BLaER1 treated with 17β-estradiol and CSF1 and Interleukin-3, amounts not matched to agents 10 nM and 100 nM (cell line): ENCODE measurements at regions not wholly inside any gene's neighbourhood (a gene's known extent, or its start where the extent isn't known, plus 50 kb on each side); places are given as distances from the start of the nearest gene placed in this dataset.

Source experiments
- H3K27ac ChIP-seq, 11 experiments: shearing (Covaris generic); formaldehyde crosslinking; 2 replicates each; pipeline ENCODE4 v1.8.1; 2022
- H3K27me3 ChIP-seq, 11 experiments: shearing (Covaris generic); formaldehyde crosslinking; 2 replicates each; pipeline ENCODE4 v1.8.1; 2022
- H3K36me3 ChIP-seq, 11 experiments: shearing (Covaris generic); formaldehyde crosslinking; 2 replicates each; pipeline ENCODE4 v1.8.1; 2022
- H3K4me1 ChIP-seq, 10 experiments: shearing (Covaris generic); formaldehyde crosslinking; 2 replicates each; pipeline ENCODE4 v1.8.1; 2022
- H3K4me2 ChIP-seq, 11 experiments: shearing (Covaris generic); formaldehyde crosslinking; 2 replicates each; pipeline ENCODE4 v1.8.1; 2022
- H3K4me3 ChIP-seq, 10 experiments: shearing (Covaris generic); formaldehyde crosslinking; 2 replicates each; pipeline ENCODE4 v1.8.1; 2022
- H3K9ac ChIP-seq, 11 experiments: shearing (Covaris generic); formaldehyde crosslinking; 2 replicates each; pipeline ENCODE4 v1.8.1; 2022
- H3K9me3 ChIP-seq, 11 experiments: shearing (Covaris generic); formaldehyde crosslinking; replicated peaks in 1 of 11; 2 replicates each; pipeline ENCODE4 v1.8.1; 2022
- H4K20me1 ChIP-seq, 11 experiments: shearing (Covaris generic); formaldehyde crosslinking; 2 replicates each; pipeline ENCODE4 v1.8.1; 2022
- Cebpa-rat ChIP-seq, 11 experiments: shearing (Covaris generic); IDR thresholded peaks; 2 replicates each; pipeline ENCODE4 v1.8.1; 2022

DNA sequence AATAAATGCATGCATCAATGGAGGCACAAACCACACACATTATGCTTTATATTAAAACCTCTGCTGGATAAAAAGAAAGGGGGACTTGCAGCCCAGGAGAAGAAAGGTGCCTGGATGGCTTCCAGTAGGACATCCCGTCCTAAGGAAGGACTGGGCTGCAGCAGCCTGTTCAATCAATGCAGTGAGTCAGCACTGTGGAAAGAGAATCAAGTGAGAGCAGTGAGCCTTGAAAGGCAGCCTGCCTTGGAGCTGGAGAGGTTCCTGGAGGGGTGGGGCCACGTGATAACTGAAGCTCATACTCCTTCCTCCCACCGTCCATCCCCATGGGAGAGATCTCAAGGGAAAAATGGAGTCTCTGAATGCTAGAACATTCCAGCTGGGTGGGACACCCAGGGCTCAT, 501.2 kb downstream of the ADRA2A start:
- Histone ChIP-seq H3K27me3 (no peaks in the 10 kb centered on the region), H3K36me3 (no peaks in the 10 kb centered on the region), H3K4me3 (no peak overlapping the region), H3K9ac (no peak overlapping the region), H3K27ac (no peak overlapping the region), H3K4me1 (peaks cover 0 to 17% (median 12%) of the 10 kb centered on the region in 10 experiments; a peak in 15 of 20 replicates), H3K4me2 (peak overlapping the region in 10 of 11 experiments; percentile 4 to 67 (median 48); a peak in 19 of 22 replicates), H3K9me3 (peaks cover 0 to 13% (median 0%) of the 10 kb centered on the region in 11 experiments; a peak in 4 of 22 replicates), H4K20me1 (no peaks in the 10 kb centered on the region)
- TF ChIP-seq Cebpa-rat (IDR thresholded peaks at IDR 0.05), result no peak

DNA sequence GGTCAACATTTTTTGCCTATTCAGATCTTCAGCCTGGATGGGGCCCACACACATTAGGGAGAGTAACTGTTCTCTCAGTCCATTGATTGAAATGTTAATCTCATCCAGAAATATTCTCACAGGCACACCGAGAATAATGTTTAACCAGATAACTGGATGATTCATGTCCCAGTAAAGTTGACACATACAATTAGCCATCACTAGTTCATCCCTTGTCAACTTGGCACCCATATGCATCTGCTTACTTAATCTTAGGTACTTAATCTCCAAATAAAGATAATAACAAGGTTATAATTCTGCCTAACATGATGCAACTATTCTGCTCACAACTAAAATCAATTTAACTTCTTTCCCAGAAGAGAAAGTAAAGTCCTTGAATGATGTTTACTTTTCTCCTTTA, 502.6 kb downstream of the ADRA2A start:
- Histone ChIP-seq H3K4me3 (no peak overlapping the region), H3K36me3 (no peaks in the 10 kb centered on the region), H3K4me2 (no peak overlapping the region), H4K20me1 (no peaks in the 10 kb centered on the region), H3K4me1 (peaks cover 0 to 17% (median 12%) of the 10 kb centered on the region in 10 experiments; a peak in 15 of 20 replicates), H3K9me3 (peaks cover 0 to 9% (median 5%) of the 10 kb centered on the region in 11 experiments; a peak in 8 of 22 replicates), H3K9ac (no peak overlapping the region), H3K27me3 (no peaks in the 10 kb centered on the region), H3K27ac (no peak overlapping the region)
- no peak for TF ChIP-seq Cebpa-rat (IDR thresholded peaks at IDR 0.05)

DNA sequence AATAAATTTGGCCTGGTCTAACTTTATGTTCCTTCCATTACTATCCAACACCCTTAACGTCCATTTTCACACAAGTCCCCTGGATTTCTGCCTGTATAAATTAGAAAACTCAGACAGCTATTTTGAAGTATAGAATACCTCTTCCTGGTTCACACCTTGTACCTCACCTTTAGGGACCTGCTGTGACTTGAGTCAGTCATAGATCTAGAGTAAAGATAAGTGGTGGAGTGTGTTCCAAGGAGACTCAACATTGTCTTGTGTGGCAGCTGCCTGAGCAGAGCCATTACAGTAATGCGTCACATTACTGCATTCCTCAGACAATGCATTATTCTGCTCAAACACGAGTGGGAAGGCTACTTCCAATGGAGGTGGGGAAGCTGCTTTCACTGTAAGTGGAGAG, 513.9 kb downstream of the ADRA2A start:
- Histone ChIP-seq H3K4me3 (no peak overlapping the region), H3K9me3 (no peaks in the 10 kb centered on the region), H3K4me2 (no peak overlapping the region), H3K4me1 (no peaks in the 10 kb centered on the region), H3K9ac (no peak overlapping the region), H3K27ac (no peak overlapping the region), H4K20me1 (no peaks in the 10 kb centered on the region), H3K36me3 (no peaks in the 10 kb centered on the region), H3K27me3 (no peaks in the 10 kb centered on the region)
- no peak for TF ChIP-seq Cebpa-rat (IDR thresholded peaks at IDR 0.05)

DNA sequence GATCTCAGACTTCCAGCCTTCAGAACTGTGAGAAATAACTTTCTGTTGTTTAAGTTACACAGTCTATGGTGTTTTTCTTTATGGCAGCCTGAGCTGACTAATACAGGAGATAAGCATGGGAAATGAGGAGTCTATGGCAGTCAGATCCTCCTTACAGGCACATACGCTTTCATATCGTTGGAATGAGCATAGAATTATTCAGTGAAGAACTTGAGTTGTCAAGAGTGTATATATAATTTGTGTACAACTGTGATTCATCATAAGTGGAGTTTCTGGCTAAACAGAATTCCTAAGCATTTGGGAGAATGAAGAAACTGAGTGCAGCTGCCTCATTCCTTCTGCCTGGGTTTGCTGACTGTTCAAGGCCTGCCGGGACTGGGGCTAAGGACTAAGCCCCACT, 516.7 kb downstream of the ADRA2A start:
- no peak for TF ChIP-seq Cebpa-rat (IDR thresholded peaks at IDR 0.05)
- Histone ChIP-seq H3K4me1 (no peaks in the 10 kb centered on the region), H3K4me3 (no peak overlapping the region), H3K4me2 (no peak overlapping the region), H3K27ac (no peak overlapping the region), H3K27me3 (no peaks in the 10 kb centered on the region), H3K36me3 (no peaks in the 10 kb centered on the region), H4K20me1 (no peaks in the 10 kb centered on the region), H3K9ac (no peak overlapping the region), H3K9me3 (no peaks in the 10 kb centered on the region)

DNA sequence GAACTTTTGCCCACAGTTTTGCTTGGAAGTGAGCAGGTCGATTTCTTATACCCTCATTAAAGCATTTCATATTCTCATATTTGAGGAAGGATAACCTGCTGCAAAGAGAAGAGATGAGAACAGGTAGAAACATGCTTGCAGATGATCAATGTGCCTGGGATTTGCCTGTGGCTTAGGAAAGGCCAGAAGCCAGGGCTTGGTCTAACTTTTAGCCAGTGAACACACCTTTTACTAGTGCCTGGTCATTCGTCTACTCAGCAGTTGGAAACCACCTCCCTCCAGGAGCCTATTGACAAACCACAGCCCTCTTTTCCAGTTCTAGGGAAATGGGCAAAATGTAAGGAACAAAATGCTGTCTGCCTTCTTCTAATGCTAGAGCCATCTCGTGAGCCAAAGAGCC, 518.3 kb downstream of the ADRA2A start:
- Histone ChIP-seq H3K36me3 (no peaks in the 10 kb centered on the region), H4K20me1 (no peaks in the 10 kb centered on the region), H3K4me1 (no peaks in the 10 kb centered on the region)

DNA sequence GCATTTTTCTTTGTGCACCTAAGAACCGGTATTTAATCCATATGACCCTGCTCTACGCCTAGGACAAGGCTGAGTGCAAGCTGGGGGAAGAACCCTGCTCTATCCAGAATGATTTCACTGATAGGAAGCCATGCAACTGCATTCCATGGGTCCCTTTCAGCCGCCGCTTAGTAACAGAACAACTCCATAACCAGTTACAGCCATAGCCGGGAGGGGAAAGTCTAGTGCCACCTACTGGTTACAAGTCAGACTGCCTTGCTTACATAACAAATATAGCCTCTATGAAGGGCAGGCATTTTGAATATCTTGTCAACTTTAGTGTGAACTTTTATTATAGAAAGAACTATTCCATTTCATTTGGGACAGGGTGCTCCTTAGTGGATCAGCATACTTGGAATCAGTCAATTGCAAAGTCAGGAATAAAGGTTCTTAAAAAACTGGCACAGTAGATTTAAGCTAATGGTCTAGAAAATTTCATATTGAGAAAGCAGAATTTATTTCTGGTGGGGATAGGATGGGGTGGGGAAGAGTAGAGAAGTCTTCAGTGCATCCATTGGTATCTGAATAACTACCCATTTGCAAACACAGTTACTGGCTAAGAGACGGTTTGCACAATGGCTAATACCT, 521.7 kb downstream of the ADRA2A start:
- no peaks in the 10 kb centered on the region for H3K27me3 ChIP-seq
- no peak overlapping the region for H3K4me3 ChIP-seq
- no peaks in the 10 kb centered on the region for H3K36me3 ChIP-seq
- H4K20me1 ChIP-seq, result no peaks in the 10 kb centered on the region
- H3K4me1 ChIP-seq, result no peaks in the 10 kb centered on the region
- H3K4me2 ChIP-seq, result no peak overlapping the region
- no peaks in the 10 kb centered on the region for H3K9me3 ChIP-seq
- TF ChIP-seq Cebpa-rat (IDR thresholded peaks at IDR 0.05), result no peak
- no peak overlapping the region for H3K27ac ChIP-seq
- no peak overlapping the region for H3K9ac ChIP-seq

More for the DNA sequence above, 518.3 kb downstream of the ADRA2A start:
- no peaks in the 10 kb centered on the region for H3K27me3 ChIP-seq
- no peaks in the 10 kb centered on the region for H3K9me3 ChIP-seq
- no peak for TF ChIP-seq Cebpa-rat (IDR thresholded peaks at IDR 0.05)
- no peak overlapping the region for H3K4me2 ChIP-seq
- no peak overlapping the region for H3K4me3 ChIP-seq
- no peak overlapping the region for H3K9ac ChIP-seq
- H3K27ac ChIP-seq, result no peak overlapping the region

DNA sequence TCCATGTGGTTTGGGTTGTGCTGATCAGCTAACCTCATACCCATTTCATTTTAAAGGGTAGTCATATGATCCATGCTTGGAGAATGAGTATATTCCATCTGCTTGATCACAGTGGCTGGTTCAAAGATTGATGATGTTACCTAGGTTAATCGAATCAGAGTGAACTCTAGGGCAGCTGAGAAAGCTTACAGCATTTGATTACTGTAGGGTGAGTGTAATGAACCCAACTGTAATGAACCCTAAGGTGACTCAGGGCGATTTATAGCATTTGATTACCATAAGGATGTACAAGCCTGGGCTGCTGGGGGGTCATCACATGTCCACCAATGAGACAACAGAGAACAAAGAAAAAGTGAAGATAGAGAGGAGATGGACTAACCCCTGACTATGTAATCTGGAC, 523.1 kb downstream of the ADRA2A start:
- Histone ChIP-seq H3K9ac (no peak overlapping the region), H3K36me3 (no peaks in the 10 kb centered on the region), H3K27ac (no peak overlapping the region), H3K27me3 (no peaks in the 10 kb centered on the region), H3K4me1 (no peaks in the 10 kb centered on the region), H3K9me3 (no peaks in the 10 kb centered on the region), H3K4me2 (no peak overlapping the region), H4K20me1 (no peaks in the 10 kb centered on the region), H3K4me3 (no peak overlapping the region)
- TF ChIP-seq Cebpa-rat (IDR thresholded peaks at IDR 0.05), result no peak

DNA sequence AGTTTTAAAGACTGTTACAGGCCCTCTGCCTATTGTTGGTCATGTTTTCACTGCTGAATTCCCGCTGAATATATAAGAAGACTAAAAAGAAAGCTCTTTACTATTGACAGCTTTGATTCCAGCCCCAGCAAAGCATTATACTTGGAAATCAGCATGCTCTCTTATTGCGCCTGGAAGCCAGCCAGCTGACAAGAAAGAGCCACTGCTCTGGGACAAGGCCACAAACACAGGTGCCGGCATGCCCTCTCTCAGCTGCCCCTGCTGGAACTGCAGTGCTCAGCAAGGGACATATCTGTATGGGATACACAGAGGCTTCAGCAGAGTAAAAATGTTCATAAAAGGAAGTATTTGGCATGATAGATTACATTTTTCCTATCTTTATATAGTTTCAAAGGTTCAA, 523.9 kb downstream of the ADRA2A start:
- Histone ChIP-seq H3K4me3 (no peak overlapping the region), H3K36me3 (no peaks in the 10 kb centered on the region), H4K20me1 (no peaks in the 10 kb centered on the region), H3K4me2 (no peak overlapping the region), H3K27ac (no peak overlapping the region), H3K27me3 (no peaks in the 10 kb centered on the region), H3K9ac (no peak overlapping the region), H3K9me3 (no peaks in the 10 kb centered on the region), H3K4me1 (no peaks in the 10 kb centered on the region)
- no peak for TF ChIP-seq Cebpa-rat (IDR thresholded peaks at IDR 0.05)

DNA sequence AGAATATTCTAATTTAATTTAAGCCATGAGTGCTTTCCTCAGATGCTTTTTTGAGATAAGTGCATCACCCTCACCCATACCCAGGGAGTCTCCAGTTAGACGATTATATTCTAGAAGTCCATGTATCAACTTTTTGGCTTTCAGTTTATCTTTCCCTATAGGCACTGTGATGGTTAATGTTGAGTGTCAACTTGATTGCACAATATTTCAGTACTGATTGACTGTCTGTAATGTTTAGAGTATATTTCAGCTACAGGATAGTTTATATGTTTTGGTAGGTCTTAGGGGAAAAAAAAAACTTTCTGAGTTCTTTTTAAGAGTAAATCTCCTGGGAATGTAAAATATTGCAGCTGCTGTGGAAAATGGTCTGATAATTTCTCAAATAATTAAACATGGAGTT, 535.4 kb downstream of the ADRA2A start:
- H3K36me3 ChIP-seq, result no peaks in the 10 kb centered on the region
- H3K9me3 ChIP-seq, result 0 out of 22 replicates have a peak, but pooled peaks cover 0 to 5% (median 0%) of the 10 kb centered on the region in 11 experiments
- H3K4me2 ChIP-seq, result peak overlapping the region in 4 of 11 experiments; percentile 3 to 38 (median 22); a peak in 6 of 22 replicates

DNA sequence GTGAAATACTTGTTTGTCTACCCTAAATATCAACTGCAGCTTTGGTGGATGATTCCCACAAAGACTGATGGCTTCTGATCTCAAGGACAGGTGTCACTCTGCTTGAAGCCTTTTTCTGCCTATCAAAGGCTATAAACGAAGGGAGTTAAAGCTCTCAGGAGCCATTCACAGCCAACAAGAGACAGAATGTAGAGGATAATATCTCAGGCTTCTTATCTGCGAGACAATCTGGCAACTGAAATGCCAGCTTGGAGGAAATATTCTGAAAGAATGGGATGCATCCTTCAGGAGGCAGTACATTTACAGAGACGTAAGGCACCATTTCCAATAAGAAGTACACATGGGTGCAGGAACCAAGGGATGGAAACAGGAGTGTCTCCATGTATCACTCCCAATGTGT, 549.4 kb downstream of the GPAM start:
- H3K4me1 ChIP-seq, result no peaks in the 10 kb centered on the region
- H3K27me3 ChIP-seq, result no peaks in the 10 kb centered on the region
- H3K9ac ChIP-seq, result no peak overlapping the region
- no peak overlapping the region for H3K4me2 ChIP-seq
- no peak overlapping the region for H3K4me3 ChIP-seq
- H3K9me3 ChIP-seq, result peaks cover 0 to 8% (median 5%) of the 10 kb centered on the region in 11 experiments; a peak in 8 of 22 replicates
- H4K20me1 ChIP-seq, result no peaks in the 10 kb centered on the region
- no peak for TF ChIP-seq Cebpa-rat (IDR thresholded peaks at IDR 0.05)
- H3K36me3 ChIP-seq, result no peaks in the 10 kb centered on the region
- H3K27ac ChIP-seq, result no peak overlapping the region

More for the DNA sequence above, 535.4 kb downstream of the ADRA2A start:
- Histone ChIP-seq H4K20me1 (no peaks in the 10 kb centered on the region), H3K4me1 (peaks cover 0 to 18% (median 8%) of the 10 kb centered on the region in 10 experiments; a peak in 10 of 20 replicates), H3K27me3 (no peaks in the 10 kb centered on the region), H3K9ac (no peak overlapping the region), H3K27ac (no peak overlapping the region), H3K4me3 (no peak overlapping the region)
- TF ChIP-seq Cebpa-rat (IDR thresholded peaks at IDR 0.05), result peak in 2 of 11 experiments; percentile 13 to 62; a peak in 3 of 22 replicates
